ENCODE measurements at regions not wholly inside any gene's neighbourhood (a gene's known extent, or its start where the extent isn't known, plus 50 kb on each side); places are given as distances from the start of the nearest gene placed in this dataset.

DNA sequence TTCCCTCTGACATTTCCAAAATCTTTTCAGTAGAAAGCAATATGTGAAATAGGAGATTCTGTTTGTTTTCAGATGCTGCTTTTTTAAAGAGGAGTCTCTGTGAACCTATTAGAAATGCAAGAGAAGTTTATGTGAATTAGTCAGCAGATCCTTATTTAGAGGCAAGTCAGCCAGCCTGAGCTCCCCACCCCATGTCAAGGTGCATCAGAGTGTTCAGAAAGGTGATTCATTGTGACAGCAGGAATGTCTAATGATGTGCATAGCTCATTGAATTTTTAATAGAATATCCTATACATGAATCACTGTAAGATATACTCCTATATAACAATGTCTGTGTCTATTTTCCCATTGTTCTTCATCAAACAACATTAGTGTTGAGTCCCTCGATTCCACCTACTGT is 1222.4 kb upstream of the USP15 start:
- no peak for TF ChIP-seq CTCF (conservative IDR thresholded peaks at IDR 0.05 in 1 of 2, IDR thresholded peaks at IDR 0.05 in 1 of 2; ENCODE audit: low read depth in 1 of 2, low read length in 2 of 2)
- TF ChIP-seq EZH2 (IDR thresholded peaks at IDR 0.05; ENCODE audit: low read length, missing control alignments): no peak

Data from fibroblast of lung (primary cell).